K562 (cell line): ENCODE measurements at regions not wholly inside any gene's neighbourhood (a gene's known extent, or its start where the extent isn't known, plus 50 kb on each side); places are given as distances from the start of the nearest gene placed in this dataset.

Source experiments
- ATAC-seq: fragments of 200-7000 bp; cut with Tn5 transposase; 3 replicates; pipeline ENCODE4 v1.9.1; 2020; ENCODE audit warnings: moderate library complexity
- BruUV-seq: library from RNA; stranded (reverse); fragments of 400-500 nt; replicated peaks from 2 replicates; lab custom pipeline; 2021; lab: Mats Ljungman, UMichigan
- CTCF ChIA-PET: fragments of 300-600 bp; formaldehyde crosslinking; extraction: SDS; loops from one replicate; lab custom pipeline; 2021; ENCODE audit warnings: low intra/inter-chr PET ratio; lab: Yijun Ruan, JAX
- POLR2A ChIA-PET: fragments of 300-600, 350-650 bp; sonication (Branson Sonifier 250); formaldehyde crosslinking; extraction: SDS; loops from one replicate; lab custom pipeline; 2021; ENCODE audit warnings: antibody characterized with exemption, inconsistent platforms; lab: Yijun Ruan, JAX
- DNase-seq, 4 experiments: peaks; one replicate each; pipeline versions ENCODE4 v3.0.0 to v3.0.0-alpha.2; 2011 to 2018; ENCODE audit warnings: low spot score in 3 of 4, mixed read lengths in 3 of 4; ENCODE audit errors: extremely low read depth in 1 of 4
- FAIRE-seq: peaks from 2 replicates; lab custom pipeline; 2011; peaks lifted over from hg19 to GRCh38; lab: Jason Lieb, UNC
- H2AFZ ChIP-seq: 2 replicates; pipeline ENCODE4 v1.6.0; 2011; ENCODE audit warnings: low read depth, low read length, control low read depth, inconsistent platforms
- H3K27ac ChIP-seq: fragments of 200-600 bp; 3 replicates; pipeline ENCODE4 v1.8.0; 2011; ENCODE audit warnings: low read depth, mild to moderate bottlenecking, control low read depth, inconsistent platforms, low read length, moderate library complexity, mixed read lengths; ENCODE audit errors: extremely low read depth
- H3K27me3 ChIP-seq, 2 experiments: fragments of 300-600 bp in 1 of 2; 2 replicates in 1 of 2; 3 replicates in 1 of 2; pipeline versions ENCODE4 v1.6.0 to v1.8.0; 2011; ENCODE audit warnings: inconsistent platforms in 2 of 2, low read length in 2 of 2, mild to moderate bottlenecking in 1 of 2, mixed read lengths in 1 of 2, moderate library complexity in 1 of 2; ENCODE audit not compliant: control insufficient read depth in 2 of 2, insufficient read depth in 2 of 2
- H3K36me3 ChIP-seq: fragments of 300-600 bp; 3 replicates; pipeline ENCODE4 v1.8.0; 2011; ENCODE audit warnings: mild to moderate bottlenecking, low read length, inconsistent platforms; ENCODE audit not compliant: control insufficient read depth, insufficient read depth
- H3K4me1 ChIP-seq, 2 experiments: fragments of 200-600 bp in 1 of 2; replicated peaks in 1 of 2; 2 replicates in 1 of 2; 3 replicates in 1 of 2; pipeline versions ENCODE4 v1.5.1 to v1.8.0; 2011; ENCODE audit warnings: inconsistent platforms in 2 of 2, low read length in 2 of 2, mild to moderate bottlenecking in 1 of 2, mixed read lengths in 1 of 2, moderate library complexity in 1 of 2; ENCODE audit not compliant: control insufficient read depth in 2 of 2, insufficient read depth in 2 of 2
- H3K4me2 ChIP-seq: 2 replicates; pipeline ENCODE4 v1.6.1; 2011; ENCODE audit warnings: low read length, control low read depth, inconsistent platforms, mixed read lengths; ENCODE audit not compliant: insufficient read depth
- H3K4me3 ChIP-seq: fragments of 200-600 bp; sonication (generic), shearing (Covaris generic); 2 replicates; pipeline ENCODE4 v1.5.1; 2016; ENCODE audit warnings: control low read depth, inconsistent platforms
- H3K79me2 ChIP-seq: fragments of 200-600 bp; 3 replicates; pipeline ENCODE4 v1.8.0; 2011; ENCODE audit warnings: low read length, inconsistent platforms; ENCODE audit not compliant: control insufficient read depth, insufficient read depth
- H3K9ac ChIP-seq, 2 experiments: 2 replicates each; pipeline versions ENCODE4 v1.6.0 to v1.6.1; 2011; ENCODE audit warnings: low read depth in 2 of 2, low read length in 2 of 2, control low read depth in 1 of 2, inconsistent platforms in 1 of 2, mild to moderate bottlenecking in 1 of 2, mixed read lengths in 1 of 2; ENCODE audit not compliant: insufficient read depth in 1 of 2
- H3K9me1 ChIP-seq: one replicate; pipeline ENCODE4 v1.6.0; 2011; ENCODE audit warnings: inconsistent platforms, mild to moderate bottlenecking, low read length, moderate library complexity; ENCODE audit not compliant: control insufficient read depth, insufficient read depth
- H3K9me3 ChIP-seq: replicated peaks from 2 replicates; pipeline ENCODE4 v1.5.1; 2011; ENCODE audit warnings: low read depth, low read length, inconsistent platforms; ENCODE audit not compliant: control insufficient read depth, insufficient read depth
- H4K20me1 ChIP-seq: replicated peaks from 2 replicates; pipeline ENCODE4 v1.6.1; 2011; ENCODE audit warnings: low read length, inconsistent platforms, mixed read lengths; ENCODE audit not compliant: control insufficient read depth, insufficient read depth
- ADNP ChIP-seq: fragments of 200-800 bp; sonication (Bioruptor generic); IDR thresholded peaks from 2 replicates; pipeline ENCODE4 v1.6.1; 2016; ENCODE audit warnings: missing genetic modification characterization, missing compliant biosample characterization
- ARID1B ChIP-seq: fragments of 450-650 bp; IDR thresholded peaks from 2 replicates; pipeline ENCODE4 v1.6.1; 2016; ENCODE audit warnings: antibody characterized with exemption, mild to moderate bottlenecking, inconsistent platforms
- ATF4 ChIP-seq: fragments of 450-650 bp; formaldehyde crosslinking; IDR thresholded peaks from 2 replicates; pipeline ENCODE4 v1.4.0; 2022; ENCODE audit warnings: mild to moderate bottlenecking, moderate library complexity
- HCFC1 ChIP-seq: IDR thresholded peaks from 2 replicates; pipeline ENCODE4 v1.6.1; 2012; ENCODE audit warnings: low read depth, low read length, improper control_type of control experiment
- HOMEZ ChIP-seq: fragments of 250-450 bp; sonication (Bioruptor Pico); IDR thresholded peaks from 2 replicates; pipeline ENCODE4 v1.4.0; 2020; ENCODE audit warnings: mild to moderate bottlenecking, moderate library complexity
- MYNN ChIP-seq, 2 experiments: sonication (generic); formaldehyde crosslinking in 1 of 2; IDR thresholded peaks; 2 replicates each; pipeline versions ENCODE4 v1.5.0 to v1.6.1; 2016 to 2020; ENCODE audit warnings: antibody characterized with exemption in 1 of 2, missing genetic modification reagents in 1 of 2
- PRDM10 ChIP-seq: fragments of 450-650 bp; IDR thresholded peaks from 2 replicates; pipeline ENCODE4 v1.6.1; 2018; ENCODE audit not compliant: partially characterized antibody
- SUPT5H ChIP-seq: fragments of 450-650 bp; IDR thresholded peaks from 2 replicates; pipeline ENCODE4 v1.6.1; 2016
- TAF15 ChIP-seq: fragments of 200-400 bp; formaldehyde crosslinking; IDR thresholded peaks from 2 replicates; pipeline ENCODE4 v1.6.1; 2017; ENCODE audit warnings: mild to moderate bottlenecking, low read depth, low read length, moderate library complexity
- TRIM28 ChIP-seq: fragments of 450-650 bp; IDR thresholded peaks from 2 replicates; pipeline ENCODE4 v1.6.1; 2017
- ZBTB12 ChIP-seq: fragments of 250-450 bp; sonication (Bioruptor Pico); IDR thresholded peaks from 2 replicates; pipeline ENCODE4 v1.4.0; 2020
- ZBTB8A ChIP-seq: fragments of 450-650 bp; IDR thresholded peaks from 2 replicates; pipeline ENCODE4 v1.6.1; 2018; ENCODE audit warnings: mild to moderate bottlenecking, moderate library complexity; ENCODE audit not compliant: partially characterized antibody
- ZNF551 ChIP-seq: fragments of 250-450 bp; sonication (Bioruptor Pico); IDR thresholded peaks from 2 replicates; pipeline ENCODE4 v1.5.0; 2021; ENCODE audit warnings: mild to moderate bottlenecking, moderate library complexity
- WGBS: fragments of 100-300 bp; shearing (Covaris generic); methylation state at CpG from one replicate; pipeline ENCODE4 v1.1.6; 2016; ENCODE audit warnings: low coverage, mixed read lengths; ENCODE audit not compliant: insufficient coverage; ENCODE audit errors: missing lambda C conversion rate; 5-methylcytosine and 5-hydroxymethylcytosine counted together
- in situ Hi-C: fragments of 300-500 bp; cut with MboI; formaldehyde crosslinking; loops from 4 replicates; pipeline ENCODE4 v1.15.0; 2018; ENCODE audit warnings: inconsistent platforms, mixed read lengths
- intact Hi-C: fragments of 100-400 bp; cut with micrococcal nuclease; formaldehyde crosslinking; loops from 2 replicates; pipeline ENCODE4 v1.14.2; 2022

GRCh38 chr12:93221841-93222240 is 155.9 kb upstream of the NUDT4 start (continued):
- TF ChIP-seq ARID1B (no peak), TAF15 (no peak), PRDM10 (no peak)

GRCh38 chr12:93223440-93224426 is 154.0 kb upstream of the NUDT4 start:
- BruUV-seq, result no TSS peak
- Histone ChIP-seq H3K36me3 (no peaks in the 10 kb centered on the region), H3K9me1 (no peaks in the 10 kb centered on the region), H3K27ac (no peak overlapping the region), H3K9ac (no peak overlapping the region), H3K4me1 (no peaks in the 10 kb centered on the region), H3K79me2 (no peaks in the 10 kb centered on the region), H3K9me3 (no peaks in the 10 kb centered on the region), H4K20me1 (no peaks in the 10 kb centered on the region), H3K4me3 (no peak overlapping the region), H3K4me2 (no peak overlapping the region), H2AFZ (peak overlapping the region; percentile 17; the same call in 1 of the 2 replicates), H3K27me3 (no peaks in the 10 kb centered on the region)
- FAIRE-seq (no peak), DNase-seq (no peak), ATAC-seq (peak; percentile 62; the same call in 2 of the 3 replicates)
- CTCF ChIA-PET, result no interaction called here
- POLR2A ChIA-PET, result interaction anchor here (1.2 kb wide), 1 partner anchor 9 kb away, joined by 3 read pairs; no protein-coding TSS in a partner anchor
- 54% methylated on average over 5 of the region's 5 CpGs for WGBS
- intact Hi-C loops, result no loop called here
- in situ Hi-C loops, result no loop called here
- no peak for TF ChIP-seq ZBTB8A
- no peak for TF ChIP-seq MYNN (IDR thresholded peaks at IDR 0.05)
- no peak for TF ChIP-seq MYNN (CRISPR knock-in tag; IDR thresholded peaks at IDR 0.05)
- no peak for TF ChIP-seq HCFC1
- TF ChIP-seq ZBTB12 (CRISPR knock-in tag), result no peak
- no peak for TF ChIP-seq ZNF551 (CRISPR knock-in tag)
- TF ChIP-seq TRIM28, result no peak
- TF ChIP-seq ATF4, result no peak
- 0 out of 2 replicates have a peak, but pooled peaks have one; percentile 14 for TF ChIP-seq ADNP (tag)
- TF ChIP-seq HOMEZ (CRISPR knock-in tag), result no peak
- TF ChIP-seq SUPT5H, result no peak
